GM12872 (cell line): ENCODE measurements at regions not wholly inside any gene's neighbourhood (a gene's known extent, or its start where the extent isn't known, plus 50 kb on each side); places are given as distances from the start of the nearest gene placed in this dataset.
A peak's percentile ranks its signal among the peaks of the same experiment; 100 is the strongest.

Source experiments
- TF ChIP-seq, protein P1 (sequence below): IDR thresholded peaks from 3 replicates; pipeline ENCODE4 v1.5.1; 2011; ENCODE audit warnings: low read depth, mild to moderate bottlenecking, low read length, moderate library complexity; ENCODE audit not compliant: insufficient read depth

DNA sequence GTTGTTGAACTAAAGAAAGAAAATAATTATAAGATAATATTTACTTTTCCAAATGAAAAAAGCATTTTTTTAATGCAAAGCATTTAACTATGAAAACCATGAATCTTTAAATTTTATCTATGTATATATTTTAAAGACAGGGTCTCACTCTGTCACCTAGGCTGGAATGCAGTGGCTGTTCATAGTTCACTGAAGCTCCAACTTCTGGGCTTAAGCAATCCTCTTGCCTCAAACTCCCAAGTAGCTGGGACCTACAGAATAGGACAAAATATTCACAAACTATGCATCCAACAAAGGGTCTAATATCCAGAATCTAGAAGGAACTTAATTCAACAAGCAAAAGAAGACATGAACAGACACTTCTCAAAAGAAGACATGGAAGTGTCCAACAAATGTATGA lies 55.9 kb upstream of the ALB start:
- TF ChIP-seq, protein P1, sequence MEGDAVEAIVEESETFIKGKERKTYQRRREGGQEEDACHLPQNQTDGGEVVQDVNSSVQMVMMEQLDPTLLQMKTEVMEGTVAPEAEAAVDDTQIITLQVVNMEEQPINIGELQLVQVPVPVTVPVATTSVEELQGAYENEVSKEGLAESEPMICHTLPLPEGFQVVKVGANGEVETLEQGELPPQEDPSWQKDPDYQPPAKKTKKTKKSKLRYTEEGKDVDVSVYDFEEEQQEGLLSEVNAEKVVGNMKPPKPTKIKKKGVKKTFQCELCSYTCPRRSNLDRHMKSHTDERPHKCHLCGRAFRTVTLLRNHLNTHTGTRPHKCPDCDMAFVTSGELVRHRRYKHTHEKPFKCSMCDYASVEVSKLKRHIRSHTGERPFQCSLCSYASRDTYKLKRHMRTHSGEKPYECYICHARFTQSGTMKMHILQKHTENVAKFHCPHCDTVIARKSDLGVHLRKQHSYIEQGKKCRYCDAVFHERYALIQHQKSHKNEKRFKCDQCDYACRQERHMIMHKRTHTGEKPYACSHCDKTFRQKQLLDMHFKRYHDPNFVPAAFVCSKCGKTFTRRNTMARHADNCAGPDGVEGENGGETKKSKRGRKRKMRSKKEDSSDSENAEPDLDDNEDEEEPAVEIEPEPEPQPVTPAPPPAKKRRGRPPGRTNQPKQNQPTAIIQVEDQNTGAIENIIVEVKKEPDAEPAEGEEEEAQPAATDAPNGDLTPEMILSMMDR, result no peak

DNA sequence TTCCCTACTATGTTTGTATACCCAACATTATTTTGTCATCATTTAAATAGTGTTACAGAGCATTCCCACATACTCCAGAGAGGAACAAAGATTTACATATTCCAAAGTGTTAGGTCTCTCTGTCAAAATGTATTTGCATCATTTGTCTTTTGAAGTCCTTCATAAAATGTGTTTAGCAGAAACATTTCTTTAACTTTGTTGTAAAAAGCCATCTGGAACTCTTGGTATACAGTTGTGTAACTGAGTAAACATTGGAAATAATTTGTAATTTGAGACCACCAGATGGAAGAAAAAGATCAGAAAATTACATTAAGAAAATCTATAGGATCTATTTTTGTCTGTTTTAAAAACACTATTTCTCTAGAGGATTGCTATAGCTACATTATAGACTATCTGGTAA lies 56.6 kb upstream of the ALB start:
- TF ChIP-seq, protein P1, result no peak

DNA sequence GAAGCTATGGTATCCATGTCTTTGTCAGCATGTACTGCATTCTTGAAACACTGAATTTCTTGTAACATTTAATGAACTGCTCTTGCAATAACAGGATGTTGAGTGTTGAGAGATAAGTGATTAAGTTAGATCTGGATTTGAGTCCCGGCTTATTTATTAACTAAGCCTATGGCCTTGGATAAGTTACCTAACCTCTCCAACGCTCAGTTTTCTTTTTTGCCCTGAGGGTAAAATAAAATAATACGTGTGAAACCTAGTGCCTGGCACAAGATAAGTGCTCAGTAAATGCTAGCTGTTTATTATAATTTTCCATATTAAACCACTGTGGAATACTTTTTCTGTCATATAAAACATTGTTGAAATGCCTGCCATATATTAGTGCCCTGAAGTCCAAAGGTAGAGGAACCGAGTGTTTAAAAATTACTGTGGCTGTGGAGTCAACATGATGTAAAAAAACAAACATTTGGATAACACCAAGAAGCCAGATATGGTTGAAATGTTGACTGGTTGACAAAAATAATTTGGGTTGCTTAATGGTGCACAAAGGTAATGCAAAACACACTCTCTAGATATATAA lies 58.6 kb upstream of the ALB start:
- TF ChIP-seq, protein P1, result no peak

DNA sequence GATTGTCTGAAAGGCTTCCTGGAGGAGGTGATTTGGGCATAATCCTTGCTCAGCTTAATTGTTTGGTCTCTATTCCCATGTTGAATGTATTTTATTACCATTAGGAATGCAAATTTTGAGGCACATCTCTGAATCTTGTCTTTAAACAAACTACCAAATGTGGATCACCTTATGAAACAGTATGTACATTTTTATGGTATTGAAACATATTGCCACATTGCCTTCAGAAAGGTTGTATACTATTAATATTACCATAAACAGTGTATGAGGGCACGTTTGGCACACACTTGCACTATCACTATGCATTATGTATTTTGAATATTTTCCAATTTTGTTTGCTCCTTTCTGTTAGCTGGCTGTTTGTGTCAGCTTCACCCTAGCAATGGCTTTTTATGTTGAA lies 60.0 kb upstream of the ALB start:
- TF ChIP-seq, protein P1, result no peak

DNA sequence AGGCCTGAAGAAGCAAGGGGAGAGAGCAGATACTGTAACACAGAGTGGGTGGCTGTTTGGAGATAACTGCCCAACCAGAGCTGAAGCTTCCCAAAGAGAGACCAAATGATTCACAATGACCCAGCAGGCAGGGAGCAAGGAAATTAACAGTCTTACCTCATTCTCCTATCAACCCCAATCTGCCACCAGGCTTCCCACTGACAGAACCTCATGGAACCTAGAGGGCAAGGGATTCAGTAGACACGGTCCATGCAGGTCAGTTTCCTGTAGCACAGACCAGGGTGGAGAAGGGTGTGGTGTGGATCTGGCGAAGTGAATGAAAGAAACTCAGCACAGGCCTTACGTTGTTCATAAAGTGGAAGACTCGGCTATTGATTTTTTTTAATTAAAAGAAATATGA lies 60.7 kb upstream of the ALB start:
- TF ChIP-seq, protein P1, result no peak

DNA sequence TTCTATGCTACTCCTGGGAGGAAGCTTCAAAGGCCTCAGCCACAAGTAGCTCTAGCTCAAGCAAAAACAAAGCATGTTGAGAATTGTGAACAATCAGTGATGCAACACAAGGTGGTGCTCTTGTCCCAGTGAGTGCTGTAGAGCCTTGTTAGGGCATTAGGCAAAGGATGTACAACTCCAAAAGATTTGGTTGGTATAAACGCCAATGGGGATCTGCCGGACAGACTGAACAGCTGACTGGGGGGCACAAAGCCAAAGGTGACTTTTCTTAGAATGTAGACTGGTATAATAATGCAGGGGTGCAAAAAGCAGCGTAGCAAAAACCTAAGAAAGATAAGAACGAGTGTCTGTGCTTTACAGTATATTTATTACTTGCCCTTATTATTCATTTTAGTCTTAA lies 62.6 kb upstream of the ALB start:
- TF ChIP-seq, protein P1, result peak; percentile 57

DNA sequence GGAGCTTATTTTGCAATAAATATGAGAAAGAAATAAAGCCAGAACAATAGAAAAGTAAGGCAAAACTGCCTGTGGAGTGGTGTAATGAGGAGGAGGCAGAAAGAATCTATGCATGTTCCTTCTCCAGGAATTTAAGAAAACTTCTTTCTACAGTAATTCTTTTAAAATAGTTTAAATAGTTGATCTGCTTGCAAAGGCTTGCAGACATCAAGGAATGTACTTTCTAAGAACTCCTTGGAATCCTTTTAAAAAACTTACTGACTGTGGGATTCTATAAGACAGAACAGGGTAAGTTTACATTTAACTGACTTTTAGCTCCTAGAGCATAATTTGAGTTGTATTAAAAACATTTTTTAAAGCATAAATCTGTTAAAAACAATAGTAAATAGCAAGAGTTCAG lies 63.2 kb upstream of the ALB start:
- TF ChIP-seq, protein P1, result no peak

DNA sequence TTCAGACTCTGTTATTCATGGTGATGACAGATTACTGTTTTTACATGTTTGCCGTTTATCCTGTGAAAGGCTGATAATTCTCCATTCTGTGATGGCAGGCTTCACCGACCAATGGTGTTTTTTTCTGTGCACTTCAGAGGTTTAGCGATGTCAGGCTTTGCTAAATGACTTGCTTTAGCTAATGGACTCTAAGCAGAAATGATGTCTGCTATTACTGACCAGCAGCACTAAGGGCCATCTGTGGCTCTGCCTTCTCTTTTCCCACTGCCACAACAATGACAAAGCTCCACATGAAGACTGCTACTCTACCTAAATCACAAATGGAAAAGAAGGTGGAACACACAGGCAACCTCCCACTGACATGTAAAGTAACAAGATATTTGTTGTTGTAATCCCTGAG lies 68.4 kb upstream of the ALB start:
- TF ChIP-seq, protein P1, result no peak
